HG02759 (cell line): ENCODE measurements at regions not wholly inside any gene's neighbourhood (a gene's known extent, or its start where the extent isn't known, plus 50 kb on each side); places are given as distances from the start of the nearest gene placed in this dataset.
A peak's percentile ranks its signal among the peaks of the same experiment; 100 is the strongest.
"Not testable (repeated sequence)": the region's sequence is repeated elsewhere in the genome, so short reads cannot be mapped to it uniquely, and the experiment has no call there.

Experiments used
- ATAC-seq: cut with Tn5 transposase; IDR thresholded peaks from one replicate; pipeline ENCODE4 v1.9.1; 2021; ENCODE audit warnings: mild to moderate bottlenecking, moderate library complexity; ENCODE audit not compliant: unreplicated experiment

GRCh38 chr2:55811048-55811447 lies 112.5 kb downstream of the EFEMP1 start:
- ATAC-seq, result no peak

GRCh38 chr2:55810622-55811020 lies 113.0 kb downstream of the EFEMP1 start:
- ATAC-seq, result no peak

- no peak for ATAC-seq
These were observed 113.5 kb downstream of the EFEMP1 start for GRCh38 chr2:55809875-55810621.

- ATAC-seq, result no peak
These were observed 114.3 kb upstream of the PNPT1 start for GRCh38 chr2:55807900-55808299.

- no peak for ATAC-seq
These were observed 112.0 kb upstream of the PNPT1 start for GRCh38 chr2:55805686-55806085.

GRCh38 chr2:55804535-55804934 lies 110.9 kb upstream of the PNPT1 start:
- no peak for ATAC-seq

- no peak for ATAC-seq
These were observed 108.4 kb upstream of the PNPT1 start for GRCh38 chr2:55802067-55802466.

GRCh38 chr2:55801436-55801835 lies 107.8 kb upstream of the PNPT1 start:
- no peak for ATAC-seq

- ATAC-seq, result not testable (repeated sequence)
These were observed 106.0 kb upstream of the PNPT1 start for GRCh38 chr2:55799624-55800023.

- ATAC-seq, result no peak
These were observed 102.5 kb upstream of the PNPT1 start for GRCh38 chr2:55796121-55796520.

- not testable (repeated sequence) for ATAC-seq
These were observed 100.0 kb upstream of the PNPT1 start for GRCh38 chr2:55793602-55794001.

GRCh38 chr2:55786280-55786679 lies 92.6 kb upstream of the PNPT1 start:
- no peak for ATAC-seq

GRCh38 chr2:55783751-55784150 lies 90.1 kb upstream of the PNPT1 start:
- ATAC-seq, result not testable (repeated sequence)

GRCh38 chr2:55782528-55783173 lies 89.0 kb upstream of the PNPT1 start:
- ATAC-seq, result no peak

GRCh38 chr2:55781542-55781941 lies 87.9 kb upstream of the PNPT1 start:
- no peak for ATAC-seq

GRCh38 chr2:55780697-55781096 lies 87.1 kb upstream of the PNPT1 start:
- no peak for ATAC-seq

GRCh38 chr2:55779459-55780421 lies 86.1 kb upstream of the PNPT1 start:
- peak; percentile 36 for ATAC-seq

- no peak for ATAC-seq
These were observed 83.3 kb upstream of the PNPT1 start for GRCh38 chr2:55776966-55777365.

GRCh38 chr2:55776479-55776878 lies 82.8 kb upstream of the PNPT1 start:
- ATAC-seq, result no peak

GRCh38 chr2:55775828-55776227 lies 82.2 kb upstream of the PNPT1 start:
- no peak for ATAC-seq

GRCh38 chr2:55773651-55774050 lies 80.0 kb upstream of the PNPT1 start:
- not testable (repeated sequence) for ATAC-seq
